NCI-H446 (cell line): ENCODE measurements at regions not wholly inside any gene's neighbourhood (a gene's known extent, or its start where the extent isn't known, plus 50 kb on each side); places are given as distances from the start of the nearest gene placed in this dataset.
"Not testable (repeated sequence)": the region's sequence is repeated elsewhere in the genome, so short reads cannot be mapped to it uniquely, and the experiment has no call there.

ENCODE experiments used
- DNase-seq, 2 experiments: peaks; one replicate each; lab custom pipeline; 2025; lab: John Stamatoyannopoulos, UW

DNA sequence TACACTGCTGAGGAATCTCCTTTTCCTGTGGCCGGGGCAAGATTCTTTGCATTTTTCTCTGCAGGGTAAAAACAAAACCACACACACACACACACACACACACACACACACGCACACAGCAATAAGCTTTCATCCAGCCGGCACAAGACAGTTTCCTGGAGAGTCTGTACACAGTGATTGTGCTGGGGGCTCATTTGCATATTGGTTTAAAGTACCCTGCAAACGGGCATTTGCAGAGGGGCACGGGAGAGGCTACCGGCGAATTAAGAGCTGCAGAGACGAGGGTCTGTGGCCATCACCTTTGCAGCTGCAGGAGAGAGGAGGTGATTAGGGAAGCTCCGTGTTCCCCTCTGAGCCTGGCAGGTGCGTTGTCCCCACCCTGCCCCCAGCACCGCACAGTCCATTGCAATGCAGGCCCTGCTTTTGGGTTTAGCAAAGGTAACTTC lies 219.9 kb downstream of the SHOX start:
- DNase-seq: no peak

DNA sequence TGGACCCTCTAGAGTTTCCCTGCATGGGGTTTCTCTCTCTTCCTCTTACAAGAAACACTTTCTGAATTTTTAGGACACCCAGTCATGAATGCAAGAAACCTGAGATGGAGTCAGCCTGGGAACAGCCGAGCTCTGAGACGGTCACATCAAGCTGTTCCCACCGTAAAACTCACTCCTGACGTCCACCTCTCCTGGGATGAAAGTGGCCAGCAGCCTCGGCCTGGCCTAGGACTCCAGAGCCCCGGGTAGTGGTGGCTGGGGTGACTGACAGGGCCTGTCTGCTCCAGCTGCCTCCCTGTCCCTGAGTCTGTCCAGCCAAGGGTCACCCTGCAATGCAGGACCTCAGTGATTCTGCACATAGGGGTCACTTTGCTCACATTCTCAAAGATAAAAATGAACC lies 217.8 kb downstream of the SHOX start:
- DNase-seq: no peak

DNA sequence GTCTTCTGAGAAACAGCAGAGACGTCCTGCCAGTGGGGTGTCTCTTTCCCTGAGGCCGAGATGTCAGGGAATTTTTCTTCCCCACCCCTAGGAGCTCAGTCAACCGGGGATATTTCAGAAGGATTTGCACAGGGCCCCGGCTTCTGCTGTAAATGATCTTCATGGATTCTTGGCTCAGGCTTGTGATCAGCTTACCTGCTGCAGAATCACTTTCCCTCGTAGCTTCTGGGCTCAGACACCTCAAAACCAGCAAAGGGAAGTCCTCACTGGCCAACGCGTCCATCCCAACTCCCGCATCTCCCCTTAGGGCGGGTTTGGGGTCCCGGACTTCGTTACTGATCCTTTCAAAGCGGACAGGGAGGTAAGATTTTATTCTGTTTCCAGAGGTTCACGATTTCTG lies 212.7 kb downstream of the SHOX start:
- no peak for DNase-seq

DNA sequence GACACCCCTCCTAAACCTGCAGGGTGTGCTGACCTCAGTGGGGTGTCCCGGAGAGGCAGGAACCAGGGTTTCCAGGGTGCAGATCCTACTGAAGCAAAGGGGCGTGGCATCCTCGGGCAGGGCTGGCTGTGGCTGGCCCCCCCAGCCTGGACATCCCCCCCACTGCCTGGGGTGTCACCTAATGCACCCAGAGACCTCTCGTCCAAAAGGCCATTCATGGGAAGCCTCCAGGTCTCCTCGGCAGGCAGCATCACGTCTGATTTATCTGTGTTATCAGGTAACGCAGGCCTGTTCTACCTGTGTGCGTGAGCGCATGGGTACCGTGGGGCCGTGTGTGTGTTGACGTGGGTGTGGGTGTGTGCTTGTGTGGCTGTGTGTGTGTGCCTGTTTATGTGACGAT lies 210.0 kb downstream of the SHOX start:
- DNase-seq: no peak

DNA sequence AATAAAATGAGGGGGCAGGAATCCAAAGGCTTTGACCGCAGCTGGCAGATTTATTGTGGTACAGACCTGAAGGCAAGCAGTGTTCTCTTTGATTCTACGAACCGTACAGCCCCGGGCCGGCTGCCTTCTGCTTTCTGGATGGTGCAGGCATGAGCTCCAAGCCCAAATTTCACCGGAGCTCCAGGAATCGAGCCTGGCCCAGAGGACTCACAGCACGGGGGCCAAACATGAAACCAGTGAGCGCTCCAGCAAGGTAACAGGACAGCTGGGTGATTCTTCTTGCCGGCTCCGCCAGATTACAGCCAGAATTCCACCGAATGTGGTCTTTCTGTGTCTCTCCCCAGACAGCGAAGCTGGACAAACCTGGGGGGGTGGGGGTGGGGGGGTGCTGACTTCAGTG lies 208.1 kb downstream of the SHOX start:
- not testable (repeated sequence) for DNase-seq

DNA sequence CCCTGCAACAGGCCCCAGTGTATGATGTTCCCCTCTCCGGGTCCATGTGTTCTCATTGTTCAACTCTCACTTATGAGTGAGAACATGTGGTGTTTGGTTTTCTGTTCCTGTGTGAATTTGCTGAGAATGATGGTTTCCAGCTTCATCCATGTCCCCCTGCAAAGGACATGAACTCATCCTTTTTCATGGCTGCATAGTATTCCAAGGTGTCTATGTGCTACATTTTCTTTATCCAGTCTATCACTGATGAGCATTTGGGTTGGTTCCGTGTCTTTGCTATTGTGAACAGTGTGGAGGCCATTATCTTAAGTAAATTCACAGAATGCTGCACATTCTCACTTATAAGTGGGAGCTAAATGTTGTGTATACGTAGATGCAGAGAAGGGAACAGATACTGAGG lies 205.3 kb downstream of the SHOX start:
- DNase-seq: not testable (repeated sequence)

DNA sequence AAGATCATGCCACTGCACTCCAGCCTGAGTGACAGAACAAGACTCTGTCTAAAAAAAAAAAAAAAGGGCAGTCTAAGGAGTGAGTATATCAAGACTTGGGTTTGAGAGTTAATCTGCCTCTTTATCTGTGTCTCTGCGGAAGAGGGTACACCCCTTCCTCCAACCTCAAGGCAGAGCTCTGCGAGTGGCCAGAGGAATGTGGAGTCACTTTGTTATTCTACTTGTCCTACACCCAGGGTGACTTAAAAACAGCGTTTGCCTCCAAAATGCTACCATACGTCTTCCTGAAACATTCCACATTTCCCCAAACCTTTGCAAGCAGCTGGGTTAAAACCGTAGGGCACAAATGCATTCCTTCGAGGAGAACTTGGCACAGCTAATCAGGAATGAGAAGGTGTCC lies 199.9 kb downstream of the SHOX start:
- no peak for DNase-seq

DNA sequence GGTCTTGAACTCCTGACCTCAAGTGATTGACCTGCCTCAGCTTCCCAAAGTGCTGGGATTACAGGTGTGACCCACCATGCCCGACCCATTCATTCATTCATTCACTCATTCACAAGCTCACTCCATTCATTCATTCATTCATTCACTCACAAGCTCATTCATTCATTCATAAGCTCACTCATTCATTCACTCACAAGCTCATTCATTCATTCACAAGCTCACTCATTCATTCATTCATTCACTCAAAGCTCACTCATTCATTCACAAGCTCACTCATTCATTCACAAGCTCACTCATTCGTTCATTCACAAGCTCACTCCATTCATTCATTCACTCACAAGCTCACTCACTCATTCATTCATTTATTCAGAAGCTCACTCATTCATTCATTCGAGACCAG lies 198.6 kb downstream of the SHOX start:
- no peak for DNase-seq

DNA sequence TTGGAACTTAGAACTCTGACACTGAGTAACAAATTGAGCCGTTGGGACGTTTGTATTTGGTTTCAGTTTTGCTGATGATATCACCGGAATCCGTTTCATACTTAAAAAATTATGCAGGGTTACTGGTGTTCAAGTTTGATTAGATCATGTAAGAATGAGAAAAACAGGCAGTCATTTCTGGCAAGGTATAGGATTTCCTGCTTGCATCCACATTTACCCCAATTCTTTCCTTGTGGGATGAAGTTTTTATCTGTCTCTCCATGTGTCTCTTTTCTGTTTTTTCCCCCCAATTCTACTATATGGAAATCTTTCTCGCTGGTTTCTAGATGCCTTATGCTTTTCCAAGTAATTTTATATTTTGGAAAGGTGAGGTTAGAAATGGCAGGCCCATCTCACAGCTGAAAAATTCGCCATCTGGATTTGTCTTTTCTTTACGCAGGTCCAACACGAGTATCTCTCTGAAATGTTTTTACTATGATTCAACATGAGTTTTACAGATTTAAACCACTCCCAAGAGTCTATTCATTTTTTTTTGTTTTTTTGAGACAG lies 197.9 kb downstream of the SHOX start:
- no peak for DNase-seq

DNA sequence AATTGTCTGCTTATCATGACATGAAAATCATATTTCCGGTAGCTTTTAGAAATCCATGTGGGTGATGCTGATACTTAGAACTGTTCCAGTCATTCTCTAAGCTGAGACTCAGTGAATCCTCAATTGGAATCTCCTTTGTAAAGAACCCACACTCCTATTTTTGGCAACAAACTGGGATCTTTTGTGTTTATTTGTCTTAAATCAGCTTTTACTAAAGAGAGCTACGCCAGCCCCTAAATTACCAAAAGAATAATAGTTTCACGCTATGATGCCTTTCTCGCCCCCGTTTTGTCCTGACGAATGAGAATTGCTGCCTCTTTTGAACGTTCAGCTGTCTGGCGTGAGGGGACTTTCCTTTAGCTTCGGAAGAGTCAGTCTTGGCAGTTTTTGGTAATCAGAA lies 195.9 kb downstream of the SHOX start:
- no peak for DNase-seq

DNA sequence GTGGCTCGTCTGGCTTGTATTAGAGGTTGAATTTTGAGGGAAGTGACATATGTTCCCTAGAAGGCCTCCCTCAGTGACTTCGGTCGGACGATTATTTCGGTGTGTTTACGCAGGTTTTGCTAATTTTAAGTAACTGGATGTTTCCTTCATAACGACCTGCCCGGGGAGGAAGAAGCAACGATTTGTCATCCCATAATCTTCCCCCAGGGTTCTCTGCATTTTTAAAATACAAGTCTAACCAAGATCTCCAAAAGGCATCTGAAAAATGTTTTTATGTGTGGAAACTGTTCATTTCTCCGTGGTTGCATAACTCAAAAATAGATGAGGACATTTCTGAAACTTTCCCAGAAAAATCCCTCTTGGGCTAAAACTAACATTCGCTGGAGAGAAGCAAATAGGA lies 195.4 kb downstream of the SHOX start:
- DNase-seq: no peak

DNA sequence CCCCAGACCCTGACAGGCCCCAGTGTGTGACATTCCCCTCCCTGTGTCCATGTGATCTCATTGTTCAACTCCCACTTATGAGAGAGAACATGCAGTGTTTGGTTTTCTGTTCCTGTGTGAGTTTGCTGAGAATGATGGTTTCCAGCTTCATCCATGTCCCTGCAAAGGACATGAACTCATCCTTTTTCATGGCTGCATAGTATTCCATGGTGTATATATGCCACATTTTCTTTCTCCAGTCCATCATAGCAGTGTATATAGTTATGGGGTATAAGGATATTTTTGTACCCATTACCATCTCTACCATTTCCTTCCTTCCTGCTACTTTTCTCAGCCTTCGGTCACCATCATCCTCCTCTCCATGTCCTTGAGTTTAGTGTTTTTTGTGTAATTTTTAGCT lies 192.5 kb downstream of the SHOX start:
- not testable (repeated sequence) for DNase-seq

DNA sequence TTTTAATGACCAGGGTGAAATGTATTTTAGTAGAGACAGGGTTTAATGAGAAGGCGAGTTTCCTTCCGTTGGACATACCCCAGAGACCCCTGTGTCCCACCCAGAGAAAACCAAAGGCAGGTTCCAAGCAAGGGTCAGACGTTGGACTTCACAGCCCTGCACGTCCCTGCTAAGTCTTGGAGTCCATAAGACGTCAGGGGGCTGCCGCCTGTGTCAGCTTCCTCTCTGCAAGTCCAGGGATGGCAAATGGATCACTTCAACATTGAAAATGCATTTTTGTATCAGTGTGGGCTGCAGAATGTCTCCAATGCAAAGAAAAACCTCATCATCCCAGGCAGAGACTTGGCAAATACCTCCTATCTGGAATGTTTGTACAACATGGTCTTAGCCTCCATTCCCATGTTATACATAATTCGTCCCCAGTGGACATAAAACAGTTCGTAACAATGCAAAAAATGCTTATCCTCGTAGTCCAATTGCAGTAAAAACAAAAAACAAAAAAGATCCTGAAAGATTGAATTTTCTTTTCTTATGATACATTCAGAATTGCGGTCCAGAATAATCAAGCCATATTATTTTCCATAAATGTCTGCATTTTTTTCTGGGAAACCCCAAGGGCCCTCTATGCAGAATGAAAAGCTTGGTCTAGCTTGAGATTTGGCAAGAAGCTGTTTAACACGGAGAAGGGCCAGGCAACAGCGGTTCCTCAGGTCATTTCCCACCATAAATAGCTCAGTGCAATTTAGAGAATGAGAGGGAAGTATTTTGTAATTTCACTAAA lies 190.9 kb downstream of the SHOX start:
- no peak for DNase-seq

DNA sequence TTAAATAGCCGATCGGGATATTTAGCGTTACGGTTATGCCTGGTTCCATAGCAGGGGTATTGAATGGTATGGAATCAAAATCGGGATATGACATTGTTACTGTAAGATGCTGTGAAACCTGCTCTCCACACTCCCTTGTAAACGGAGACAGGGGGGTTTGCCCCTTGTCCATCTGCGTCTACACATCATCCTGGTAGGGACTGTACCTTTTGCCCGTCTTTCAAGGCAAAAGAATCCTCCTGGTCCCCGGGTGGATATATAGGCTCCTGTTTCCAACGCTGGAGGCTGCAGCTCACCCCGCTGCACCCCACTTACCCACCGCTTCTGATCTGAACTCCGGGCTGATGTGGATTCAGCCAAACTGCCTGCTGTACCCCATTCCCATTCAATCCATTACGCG lies 189.1 kb downstream of the SHOX start:
- no peak for DNase-seq

DNA sequence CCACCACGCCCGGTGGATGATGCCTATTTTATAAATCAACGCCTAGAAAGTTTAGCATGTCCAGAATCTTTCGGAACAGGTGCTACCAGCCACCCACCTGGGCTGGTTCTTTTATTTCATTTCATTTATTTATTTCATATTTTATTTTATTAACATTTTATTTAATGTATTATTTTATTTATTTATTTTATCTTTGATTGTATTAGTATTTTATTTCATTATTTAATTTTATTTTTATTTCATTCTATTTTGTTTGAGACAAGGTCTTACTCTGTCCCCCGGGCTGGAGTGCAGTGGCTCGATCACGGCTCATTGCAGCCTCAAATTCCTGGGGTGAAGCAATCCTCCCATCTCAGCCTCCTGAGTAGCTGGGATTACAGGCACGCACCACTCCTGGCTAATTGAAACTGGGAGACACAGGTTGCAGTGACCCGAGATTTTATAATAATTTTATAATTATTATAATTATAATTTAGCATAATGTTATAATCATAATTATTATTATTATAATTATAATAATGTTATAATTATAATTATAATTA lies 187.2 kb downstream of the SHOX start:
- no peak for DNase-seq

DNA sequence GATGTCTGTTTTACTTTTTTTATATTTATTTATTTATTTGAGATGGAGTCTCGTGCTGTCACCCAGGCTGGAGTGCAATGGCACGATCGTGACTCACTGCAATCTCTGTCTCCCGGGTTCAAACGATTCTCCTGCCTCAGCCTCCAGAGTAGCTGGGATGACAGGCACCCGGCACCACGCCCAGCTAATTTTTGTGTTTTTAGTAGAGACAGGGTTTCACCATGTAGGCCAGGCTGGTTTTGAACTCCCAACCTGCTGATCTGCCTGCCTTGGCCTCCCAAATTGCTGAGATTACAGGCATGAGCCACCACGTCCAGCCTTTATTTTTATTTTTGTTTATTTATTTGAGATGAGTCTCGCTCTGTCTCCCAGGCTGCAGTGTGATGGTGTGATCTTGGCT lies 186.6 kb downstream of the SHOX start:
- DNase-seq: not testable (repeated sequence)

DNA sequence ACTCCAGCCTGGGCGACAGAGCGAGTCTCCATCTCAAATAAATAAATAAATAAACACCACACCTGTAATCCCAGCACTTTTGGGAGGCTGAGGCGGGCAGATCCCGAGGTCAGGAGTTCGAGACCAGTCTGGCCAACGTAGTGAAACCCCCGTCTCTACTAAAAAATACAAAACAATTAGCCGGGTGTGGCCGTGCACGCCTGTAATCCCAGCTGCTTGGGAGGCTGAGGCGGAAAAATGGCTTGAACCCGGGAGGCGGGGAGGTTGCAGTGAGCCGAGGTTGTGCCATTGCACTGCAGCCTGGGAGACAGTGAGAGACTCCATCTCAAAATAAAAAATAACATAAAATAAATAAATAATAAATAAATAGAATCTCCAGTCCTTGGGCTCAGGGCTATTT lies 185.8 kb downstream of the SHOX start:
- DNase-seq: no peak

DNA sequence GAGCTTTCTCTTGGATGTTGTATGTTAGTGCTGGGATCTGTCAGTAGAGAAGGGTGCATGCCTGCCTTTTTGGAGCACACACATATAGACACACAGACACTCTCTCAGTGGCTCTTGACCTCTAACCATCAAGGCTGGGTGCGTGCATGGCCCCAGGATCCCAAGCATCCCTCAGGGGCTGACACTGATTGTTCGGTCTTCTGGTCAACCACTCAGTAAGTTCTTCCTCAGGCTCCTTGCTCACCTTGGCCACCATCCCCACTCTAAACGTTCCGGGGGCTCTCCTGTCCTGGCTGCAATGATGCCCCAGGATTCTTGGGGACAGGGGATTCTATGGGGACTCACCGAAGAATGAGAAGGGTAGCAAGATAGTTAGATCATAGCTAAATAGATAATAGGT lies 179.6 kb downstream of the SHOX start:
- no peak for DNase-seq

DNA sequence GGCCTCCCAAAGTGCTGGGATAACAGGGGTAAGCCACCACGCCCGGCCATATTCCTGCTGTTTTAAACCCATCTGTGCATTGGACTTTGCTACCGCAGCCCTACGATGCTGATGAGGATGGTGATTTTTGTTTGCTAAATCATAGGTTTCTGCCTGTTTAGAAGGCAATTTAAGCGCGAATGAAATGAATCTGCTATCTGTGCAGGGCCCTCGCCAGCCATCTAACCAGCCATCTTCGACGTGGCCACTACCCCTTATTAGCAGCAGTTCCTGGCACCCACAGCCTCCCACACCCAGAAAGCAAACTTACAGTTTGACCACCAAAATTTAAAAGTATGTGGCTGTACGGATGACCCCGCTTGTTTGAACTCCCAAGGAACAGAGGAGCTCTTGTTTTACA lies 178.5 kb downstream of the SHOX start:
- DNase-seq: no peak

DNA sequence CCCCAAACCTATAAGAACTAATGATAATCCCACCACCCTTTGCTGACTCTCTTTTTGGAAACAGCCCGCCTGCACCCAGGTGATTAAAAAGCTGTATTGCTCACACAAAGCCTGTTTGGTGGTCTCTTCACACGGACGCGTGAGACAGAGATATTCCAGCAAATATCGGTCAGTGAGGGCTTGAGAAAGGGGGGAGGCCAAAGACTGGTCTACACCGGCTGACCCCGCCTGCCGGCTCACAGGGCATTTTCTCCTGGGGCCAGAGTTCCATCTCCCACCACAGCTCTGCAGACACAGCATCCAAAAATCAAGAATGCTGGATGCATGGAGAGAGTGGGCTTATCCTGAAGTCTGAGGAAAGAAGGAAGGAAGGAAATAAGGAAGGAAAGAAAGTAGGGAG lies 176.0 kb downstream of the SHOX start:
- DNase-seq: no peak

DNA sequence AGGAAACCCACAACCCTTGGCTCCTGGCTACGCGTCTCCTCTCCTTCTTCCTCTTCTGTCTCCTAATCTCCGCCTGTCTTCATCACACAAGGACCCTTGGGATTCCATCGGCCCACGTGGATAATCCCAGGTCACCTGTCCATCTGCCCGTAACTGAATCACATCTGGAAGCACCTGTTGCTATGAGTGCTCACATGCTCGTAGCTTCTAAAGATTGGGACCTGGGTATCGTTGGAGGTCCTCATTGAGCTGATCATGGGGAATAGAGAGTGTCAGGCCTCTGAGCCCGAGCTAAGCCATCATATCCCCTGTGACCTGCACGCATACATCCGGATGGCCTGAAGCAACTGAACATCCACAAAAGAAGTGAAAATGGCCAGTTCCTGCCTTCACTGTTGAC lies 175.4 kb downstream of the SHOX start:
- no peak for DNase-seq

DNA sequence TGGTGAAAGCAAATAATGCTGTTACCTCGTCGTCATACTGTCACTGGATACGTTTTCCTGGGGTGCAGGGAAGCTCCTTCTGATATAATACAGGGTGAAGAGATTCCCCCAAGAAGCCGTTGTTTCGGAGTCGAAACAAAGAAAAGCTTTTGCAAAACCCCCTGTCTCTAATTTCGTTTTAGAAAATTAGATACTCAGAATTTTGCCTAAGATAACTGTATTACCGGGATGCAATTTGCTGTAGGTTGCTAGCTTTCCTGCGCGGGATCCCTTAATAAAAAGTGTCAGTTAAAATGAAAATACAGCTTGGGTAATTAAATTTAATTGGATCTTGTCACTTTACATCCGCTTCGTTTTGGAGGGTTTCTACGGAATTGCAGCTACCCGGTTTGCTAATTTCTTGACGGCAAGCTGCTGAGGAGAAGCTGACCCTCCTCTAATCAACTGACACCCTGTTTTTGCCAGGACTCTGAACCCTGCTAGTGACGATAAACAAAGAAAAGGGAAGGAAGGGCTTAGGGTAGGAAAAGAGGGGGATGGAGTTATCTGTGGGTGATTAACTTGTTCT lies 174.6 kb downstream of the SHOX start:
- DNase-seq: no peak

DNA sequence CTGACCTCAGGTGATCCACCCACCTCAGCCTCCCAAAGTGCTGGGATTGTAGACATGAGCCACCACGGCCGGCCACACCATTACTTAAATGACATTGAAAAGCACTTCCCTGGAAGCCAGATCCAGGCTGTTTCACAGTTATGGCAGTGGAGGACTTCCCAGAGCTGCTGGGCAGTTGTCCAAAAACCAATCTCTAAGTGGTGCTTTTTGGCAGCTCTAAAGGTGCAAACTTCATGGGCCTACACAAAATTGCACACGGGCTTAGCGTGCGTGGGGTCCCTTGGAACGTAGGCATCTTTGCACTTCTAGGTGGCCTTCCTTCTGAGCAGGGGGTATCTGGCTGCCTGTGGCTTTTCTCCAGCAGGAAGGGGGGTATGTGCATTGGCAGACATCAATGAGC lies 172.3 kb downstream of the SHOX start:
- no peak for DNase-seq
